HUDEP-2 (cell line): ENCODE measurements at regions not wholly inside any gene's neighbourhood (a gene's known extent, or its start where the extent isn't known, plus 50 kb on each side); places are given as distances from the start of the nearest gene placed in this dataset.

Experiments
- DNase-seq, 76 experiments: peaks; one replicate each; lab custom pipeline; 2025; ENCODE audit not compliant: unreplicated experiment in 76 of 76; lab: John Stamatoyannopoulos, UW

- DNase-seq, result no peak
These were observed 232.5 kb upstream of the SPRED2 start for GRCh38 chr2:65664931-65665330.

DNA sequence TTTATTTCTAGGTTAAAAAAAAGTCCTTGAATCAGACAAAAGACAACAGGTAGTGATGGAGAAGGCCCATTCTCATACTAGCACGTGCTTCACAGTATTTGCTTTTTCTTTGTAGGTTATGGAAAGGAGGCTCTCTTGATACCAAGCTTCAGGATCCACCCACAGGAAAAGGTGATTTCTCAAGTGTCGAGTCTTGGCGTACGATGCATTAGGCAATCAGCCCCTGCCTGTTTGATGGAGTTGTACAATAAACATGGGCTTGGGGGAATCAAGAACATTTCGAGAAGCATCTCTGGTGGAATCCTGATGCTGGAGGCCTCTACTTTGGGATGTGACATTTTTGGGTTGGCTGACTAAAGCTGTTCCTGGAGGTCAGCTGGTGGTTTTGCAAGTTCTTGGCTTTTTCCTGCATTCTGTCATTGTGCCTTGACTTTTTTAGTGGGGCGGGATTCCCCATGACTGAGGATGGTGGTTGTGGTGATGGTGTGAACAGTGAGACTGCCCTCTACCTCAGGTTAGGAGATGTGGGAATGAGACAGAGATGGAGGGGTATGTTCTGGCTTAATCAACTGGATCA lies 231.5 kb upstream of the SPRED2 start:
- DNase-seq, result no peak

- no peak for DNase-seq
These were observed 230.4 kb upstream of the SPRED2 start for GRCh38 chr2:65662654-65663432.

GRCh38 chr2:65661980-65662653 lies 229.7 kb upstream of the SPRED2 start:
- no peak for DNase-seq

DNA sequence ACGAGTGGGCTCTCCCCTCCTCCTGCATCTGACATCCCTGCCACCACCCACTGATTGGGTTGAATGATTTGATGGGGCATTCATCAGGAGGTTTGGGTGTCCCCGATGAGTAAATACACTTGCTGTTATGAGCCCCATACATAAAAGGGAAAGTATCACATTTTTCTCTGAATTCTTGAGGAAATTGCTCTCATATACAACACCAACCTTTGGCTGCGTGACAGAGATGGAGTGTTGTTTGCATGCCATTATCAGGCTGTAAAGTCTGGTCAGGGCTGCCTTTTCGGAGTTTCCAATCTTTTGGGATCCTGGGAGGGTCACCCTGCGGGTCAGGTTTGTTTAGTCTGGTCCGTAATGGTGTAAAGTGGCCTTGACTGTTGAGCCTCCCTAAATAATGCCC lies 227.9 kb upstream of the SPRED2 start:
- DNase-seq, result no peak

- DNase-seq, result no peak
These were observed 226.5 kb upstream of the SPRED2 start for GRCh38 chr2:65658881-65659280.

DNA sequence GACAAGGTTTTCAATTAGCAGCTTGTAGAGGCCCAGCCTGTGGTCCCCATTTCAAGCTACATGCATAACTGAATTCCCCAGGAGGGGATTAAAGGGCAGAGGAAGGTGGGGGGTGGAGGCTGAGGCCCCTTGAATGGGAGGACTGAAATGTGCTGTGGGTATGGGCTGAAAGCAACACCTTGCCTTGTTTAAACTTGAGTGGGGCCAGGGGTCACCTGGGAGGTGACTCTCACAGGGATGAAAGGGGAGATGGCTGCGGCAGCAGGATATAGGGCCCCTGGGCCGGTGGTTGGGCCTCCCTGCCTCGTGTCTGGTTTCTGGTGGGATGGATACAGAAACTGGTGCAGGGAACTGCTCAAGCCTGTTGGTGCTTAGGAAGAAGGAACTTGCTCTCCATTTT lies 225.9 kb upstream of the SPRED2 start:
- no peak for DNase-seq

DNA sequence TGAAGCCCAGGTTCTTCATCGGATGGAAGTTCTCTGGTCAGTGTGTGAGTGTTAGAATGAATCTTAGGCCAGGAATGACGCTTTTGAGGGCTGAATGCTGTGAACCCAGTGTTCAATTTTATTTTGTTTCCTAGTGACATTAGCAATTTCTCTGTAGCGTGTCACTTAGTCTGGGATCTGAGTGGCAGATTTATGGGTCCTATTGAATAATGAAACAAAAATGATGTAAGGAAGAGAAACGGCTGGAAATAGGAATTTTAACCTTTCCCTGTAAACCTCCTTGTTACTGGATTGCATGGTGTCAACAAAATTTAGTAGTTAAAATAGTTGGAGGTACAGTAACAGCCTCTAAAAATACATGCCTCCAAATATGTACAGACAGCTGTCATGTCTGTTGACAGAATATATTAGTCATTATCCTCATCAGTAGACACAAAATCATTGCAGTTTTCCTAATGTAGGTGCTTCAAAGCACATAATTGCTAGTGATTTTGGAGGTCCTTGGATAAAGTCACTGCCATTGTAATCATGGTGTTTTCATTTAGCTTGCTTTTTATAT lies 223.8 kb upstream of the SPRED2 start:
- no peak for DNase-seq

DNA sequence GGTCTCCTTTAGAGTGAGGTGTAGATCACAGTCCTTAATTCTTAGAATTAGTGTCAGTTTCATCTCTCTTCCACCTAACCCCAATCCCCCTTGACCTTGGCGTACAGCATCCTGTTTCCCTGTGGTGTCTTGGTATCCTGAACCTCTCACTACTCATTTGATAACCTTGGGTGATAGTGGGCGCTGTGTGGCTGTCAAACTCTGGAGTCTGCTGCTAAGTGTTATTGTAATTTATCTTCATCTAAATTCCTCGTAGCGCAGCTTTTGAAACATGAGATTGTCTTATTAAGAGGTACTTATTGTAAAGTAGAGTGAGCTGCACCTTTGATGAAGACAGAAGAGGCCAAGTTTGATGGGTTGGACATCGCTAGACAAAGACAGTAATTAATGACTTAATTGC lies 222.6 kb upstream of the SPRED2 start:
- no peak for DNase-seq

DNA sequence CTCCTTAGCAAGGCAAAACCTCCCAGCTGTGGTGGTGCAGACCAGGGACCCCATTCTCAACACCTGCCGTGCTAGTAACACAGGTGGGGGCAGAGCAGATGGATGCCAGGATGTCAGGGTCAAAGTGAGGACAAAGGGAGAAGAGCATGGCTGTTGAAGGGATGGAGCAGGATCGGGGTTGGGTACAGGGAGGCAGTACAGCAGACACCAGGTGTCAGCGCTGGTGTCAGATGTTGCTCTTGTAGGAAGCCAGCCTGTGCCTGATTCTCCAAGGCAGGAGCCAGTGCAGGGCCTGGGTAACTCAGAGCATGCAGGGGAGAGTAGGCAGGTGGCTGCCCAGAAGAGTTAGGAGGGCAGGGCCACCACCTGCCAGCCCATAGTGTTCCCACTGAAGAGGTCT lies 222.1 kb upstream of the SPRED2 start:
- no peak for DNase-seq

DNA sequence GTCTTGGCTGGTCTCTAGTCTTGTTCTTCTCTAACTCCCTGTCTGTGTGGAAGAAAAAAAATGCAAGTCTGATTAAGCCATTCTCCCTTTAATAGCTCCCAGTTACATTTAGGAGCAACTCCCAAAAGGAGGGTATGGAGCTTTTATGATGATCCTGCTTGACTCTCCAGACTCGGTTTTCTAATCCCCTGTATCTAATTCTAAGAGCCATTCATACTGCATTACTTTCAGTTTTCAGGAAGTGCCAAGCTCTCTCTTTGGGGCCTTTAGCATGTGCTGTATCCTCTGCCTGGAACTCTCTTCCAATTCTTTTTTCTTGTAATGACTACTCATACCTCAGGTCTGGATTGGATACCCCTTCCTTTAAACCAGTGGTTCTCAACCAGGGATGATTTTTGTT lies 219.7 kb upstream of the SPRED2 start:
- no peak for DNase-seq

- DNase-seq, result no peak
These were observed 217.6 kb upstream of the SPRED2 start for GRCh38 chr2:65649811-65650589.

- DNase-seq, result no peak
These were observed 214.9 kb upstream of the SPRED2 start for GRCh38 chr2:65647249-65647842.

DNA sequence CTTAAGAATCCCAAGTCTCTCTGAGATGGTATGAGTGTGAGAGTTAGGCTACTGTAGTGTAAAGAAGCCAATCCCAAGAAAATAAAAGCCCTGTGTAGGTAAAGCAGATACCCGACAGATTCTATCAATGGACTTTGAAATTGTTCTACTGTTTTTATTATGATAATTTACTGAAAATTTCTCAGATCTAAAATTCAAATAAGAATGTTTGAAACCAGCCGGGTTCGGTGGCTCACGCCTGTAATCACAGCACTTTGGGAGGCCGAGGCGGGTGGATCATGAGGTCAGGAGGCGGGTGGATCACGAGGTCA lies 208.3 kb upstream of the SPRED2 start:
- DNase-seq, result no peak

- no peak for DNase-seq
These were observed 206.9 kb upstream of the SPRED2 start for GRCh38 chr2:65639156-65639864.

GRCh38 chr2:65638443-65638842 lies 206.0 kb upstream of the SPRED2 start:
- DNase-seq, result no peak

DNA sequence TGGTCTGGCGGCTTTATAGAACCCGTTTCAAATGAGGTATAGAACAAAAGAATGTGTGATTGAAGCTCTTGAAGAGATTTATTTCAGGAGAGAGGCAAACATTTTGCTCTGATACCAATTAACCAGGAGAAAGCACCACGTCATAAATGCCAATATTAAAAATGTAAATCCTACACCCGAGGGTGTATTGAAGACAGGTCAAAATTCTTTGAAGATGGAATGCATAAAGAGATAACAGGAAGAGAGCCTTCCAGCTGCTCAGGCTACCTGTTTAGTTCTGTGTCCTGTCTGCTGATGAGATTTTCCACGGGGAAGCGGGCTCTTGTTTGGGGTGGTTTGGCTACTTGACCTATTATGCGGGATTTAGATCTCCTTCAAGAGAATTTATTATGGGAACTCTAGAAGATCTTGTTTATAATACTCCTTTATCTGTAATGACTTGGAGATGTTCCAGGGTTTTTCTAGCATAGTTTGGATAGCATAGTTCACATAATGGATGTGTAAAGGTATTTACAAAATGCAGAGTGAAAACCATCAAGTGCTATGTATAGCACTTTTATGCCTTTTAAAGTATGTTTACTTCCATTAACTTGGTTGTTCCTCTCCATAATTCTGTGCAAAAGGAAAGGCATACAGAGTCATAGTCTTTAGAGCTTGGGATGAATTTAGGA lies 204.5 kb upstream of the SPRED2 start:
- DNase-seq, result no peak

GRCh38 chr2:65636024-65636423 lies 203.6 kb upstream of the SPRED2 start:
- no peak for DNase-seq

GRCh38 chr2:65634304-65634703 lies 201.9 kb upstream of the SPRED2 start:
- no peak for DNase-seq

- DNase-seq, result no peak
These were observed 198.2 kb upstream of the SPRED2 start for GRCh38 chr2:65630643-65631042.
